HG03045 (cell line): ENCODE measurements at regions not wholly inside any gene's neighbourhood (a gene's known extent, or its start where the extent isn't known, plus 50 kb on each side); places are given as distances from the start of the nearest gene placed in this dataset.
"Not testable (repeated sequence)": the region's sequence is repeated elsewhere in the genome, so short reads cannot be mapped to it uniquely, and the experiment has no call there.

Experiments
- ATAC-seq: cut with Tn5 transposase; IDR thresholded peaks from one replicate; pipeline ENCODE4 v1.9.1; 2021; ENCODE audit warnings: mild to moderate bottlenecking, moderate library complexity; ENCODE audit not compliant: unreplicated experiment

- no peak for ATAC-seq
Measured at GRCh38 chr16:65283181-65283651, 161.4 kb upstream of the CDH11 start.

GRCh38 chr16:65281586-65281985, 159.7 kb upstream of the CDH11 start:
- no peak for ATAC-seq

- no peak for ATAC-seq
Measured at GRCh38 chr16:65280845-65281512, 159.1 kb upstream of the CDH11 start.

GRCh38 chr16:65279576-65279975, 157.7 kb upstream of the CDH11 start:
- ATAC-seq, result no peak

GRCh38 chr16:65278874-65279273, 157.0 kb upstream of the CDH11 start:
- ATAC-seq, result no peak

GRCh38 chr16:65274566-65274965, 152.7 kb upstream of the CDH11 start:
- ATAC-seq, result no peak

GRCh38 chr16:65272699-65273414, 151.0 kb upstream of the CDH11 start:
- ATAC-seq, result no peak

GRCh38 chr16:65271996-65272395, 150.1 kb upstream of the CDH11 start:
- no peak for ATAC-seq

- ATAC-seq, result no peak
Measured at GRCh38 chr16:65268331-65268730, 146.5 kb upstream of the CDH11 start.

- no peak for ATAC-seq
Measured at GRCh38 chr16:65263896-65264295, 142.0 kb upstream of the CDH11 start.

- no peak for ATAC-seq
Measured at GRCh38 chr16:65260746-65261145, 138.9 kb upstream of the CDH11 start.

- ATAC-seq, result no peak
Measured at GRCh38 chr16:65254144-65254543, 132.3 kb upstream of the CDH11 start.

- ATAC-seq, result no peak
Measured at GRCh38 chr16:65249768-65250167, 127.9 kb upstream of the CDH11 start.

GRCh38 chr16:65244787-65245186, 122.9 kb upstream of the CDH11 start:
- ATAC-seq, result no peak

- ATAC-seq, result no peak
Measured at GRCh38 chr16:65235339-65236177, 113.7 kb upstream of the CDH11 start.

GRCh38 chr16:65234721-65235320, 113.0 kb upstream of the CDH11 start:
- ATAC-seq, result not testable (repeated sequence)

GRCh38 chr16:65229191-65229662, 107.4 kb upstream of the CDH11 start:
- ATAC-seq, result no peak

GRCh38 chr16:65227150-65227835, 105.4 kb upstream of the CDH11 start:
- no peak for ATAC-seq

GRCh38 chr16:65226077-65226476, 104.2 kb upstream of the CDH11 start:
- ATAC-seq, result no peak

GRCh38 chr16:65225488-65225887, 103.6 kb upstream of the CDH11 start:
- no peak for ATAC-seq
